HAP-1 (cell line): ENCODE measurements at regions not wholly inside any gene's neighbourhood (a gene's known extent, or its start where the extent isn't known, plus 50 kb on each side); places are given as distances from the start of the nearest gene placed in this dataset.

Experiments used
- DNase-seq, 2 experiments: peaks; one replicate each; pipeline ENCODE4 v3.0.0-alpha.2; 2016 to 2020; ENCODE audit warnings: low spot score in 2 of 2
- H3K27me3 ChIP-seq: fragments of 250-450 bp; sonication (Bioruptor Pico); 2 replicates; pipeline ENCODE4 v1.5.1; 2020; ENCODE audit warnings: low read depth, mild to moderate bottlenecking, moderate library complexity
- H3K36me3 ChIP-seq: fragments of 250-450 bp; sonication (Bioruptor Pico); replicated peaks from 2 replicates; pipeline ENCODE4 v1.5.1; 2020; ENCODE audit warnings: mild to moderate bottlenecking
- H3K4me1 ChIP-seq: fragments of 250-450 bp; sonication (Bioruptor Pico); 2 replicates; pipeline ENCODE4 v1.5.1; 2020; ENCODE audit warnings: mild to moderate bottlenecking
- H3K4me3 ChIP-seq: fragments of 250-450 bp; sonication (Bioruptor Pico); 2 replicates; pipeline ENCODE4 v1.5.1; 2020; ENCODE audit warnings: mild to moderate bottlenecking, moderate library complexity
- H3K9me3 ChIP-seq: fragments of 250-450 bp; sonication (Bioruptor Pico); 2 replicates; pipeline ENCODE4 v1.5.1; 2020; ENCODE audit warnings: mild to moderate bottlenecking, moderate library complexity
- in situ Hi-C: fragments of 300-500 bp; cut with MboI; formaldehyde crosslinking; loops from 3 replicates; pipeline ENCODE4 v1.14.3; 2020; ENCODE audit warnings: low sequenced_read_pairs, inconsistent platforms, mixed read lengths

- in situ Hi-C loops: no loop called here
- no peaks in the 10 kb centered on the region for H3K4me1 ChIP-seq
- H3K36me3 ChIP-seq: no peaks in the 10 kb centered on the region
- no peak overlapping the region for H3K4me3 ChIP-seq
- DNase-seq: no peak
- H3K9me3 ChIP-seq: no peaks in the 10 kb centered on the region
- H3K27me3 ChIP-seq: no peaks in the 10 kb centered on the region
Measured at GRCh38 chr7:113968713-113969112, 49.9 kb upstream of the PPP1R3A start.
